CD4-positive, alpha-beta T cell treated with Interleukin-4 for 4 hours (primary cell): ENCODE measurements at regions not wholly inside any gene's neighbourhood (a gene's known extent, or its start where the extent isn't known, plus 50 kb on each side); places are given as distances from the start of the nearest gene placed in this dataset.

Experiments used
- DNase-seq: peaks from one replicate; pipeline ENCODE4 v3.0.0-alpha.2; 2020

DNA sequence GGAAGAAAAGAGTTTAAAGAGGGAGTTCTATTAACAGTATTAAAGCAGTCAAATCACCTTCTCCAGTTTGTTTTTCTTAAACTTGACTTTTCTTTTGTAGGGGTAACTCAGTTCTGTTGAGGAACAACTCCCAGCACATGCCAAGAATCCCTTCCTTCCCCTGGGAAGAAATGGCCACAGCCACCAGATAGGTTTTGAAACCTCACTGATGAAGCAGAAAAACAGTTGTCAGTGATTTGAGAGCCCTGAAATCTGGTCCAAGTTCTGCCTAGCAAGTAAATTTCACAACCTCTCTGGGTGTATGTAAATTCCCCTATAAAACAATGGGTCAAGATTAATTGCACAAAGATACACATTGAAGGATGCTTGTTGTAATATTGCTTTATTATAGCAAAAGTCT lies 167.1 kb downstream of the DHX15 start:
- DNase-seq = no peak

DNA sequence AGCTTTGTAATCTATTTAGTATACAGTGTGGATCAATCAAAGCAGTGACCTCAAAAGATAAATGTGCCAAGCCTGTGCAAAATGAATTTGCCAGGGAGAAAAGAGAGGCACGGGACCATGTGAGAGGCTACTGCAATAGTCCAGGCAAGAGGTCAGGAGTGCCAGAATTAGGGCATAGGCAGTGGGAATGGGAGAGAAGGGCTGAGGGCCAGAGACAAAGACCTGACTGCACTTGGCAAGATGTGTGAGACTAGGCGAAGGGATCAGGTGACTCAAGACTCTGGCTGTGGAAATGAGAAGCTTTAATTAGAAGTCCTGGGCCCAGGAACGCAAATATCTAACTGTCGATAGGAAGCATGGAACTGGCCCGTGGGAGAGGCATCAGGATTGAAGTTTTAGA lies 168.1 kb downstream of the DHX15 start:
- no peak for DNase-seq

DNA sequence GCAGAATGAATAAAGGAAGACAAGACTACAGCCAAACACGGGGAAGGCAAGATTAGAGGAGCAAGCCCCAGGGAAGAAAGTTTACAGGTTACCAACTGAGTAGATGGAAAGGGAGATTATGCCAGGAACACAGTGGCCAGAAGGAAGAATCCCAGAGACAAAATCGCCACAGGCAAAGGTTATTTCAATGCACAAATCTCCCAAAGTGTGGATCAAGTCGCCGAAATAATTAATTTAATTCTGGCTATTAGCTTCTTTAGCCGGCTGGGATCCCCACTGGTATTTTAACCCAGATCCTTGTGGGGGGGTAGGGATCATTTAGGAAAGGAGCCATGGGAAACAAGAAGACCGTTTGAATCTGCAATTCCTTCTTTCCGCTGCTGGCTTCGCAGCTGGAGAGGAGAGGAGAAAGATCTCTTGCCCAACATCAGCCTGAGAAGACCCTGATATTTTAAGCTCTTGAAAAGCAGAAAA lies 171.0 kb downstream of the DHX15 start:
- no peak for DNase-seq

DNA sequence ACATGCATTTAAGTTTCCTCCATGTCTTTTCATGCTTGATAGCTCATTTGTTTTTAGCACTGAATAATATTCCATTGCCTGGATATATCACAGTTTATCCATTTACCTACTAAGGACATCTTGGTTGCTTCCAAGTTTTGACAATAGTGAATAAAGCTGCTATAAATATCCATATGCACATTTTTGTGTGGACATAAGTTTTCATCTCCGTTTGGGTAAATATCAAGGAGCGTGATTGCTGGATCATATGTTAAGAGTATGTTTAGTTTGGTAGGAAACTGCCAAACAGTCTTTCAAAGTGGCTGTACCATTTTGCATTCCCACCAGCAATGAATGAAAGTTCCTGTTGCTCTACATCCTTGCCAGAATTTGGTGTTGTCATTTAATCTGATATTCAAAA lies 172.5 kb downstream of the DHX15 start:
- no peak for DNase-seq

DNA sequence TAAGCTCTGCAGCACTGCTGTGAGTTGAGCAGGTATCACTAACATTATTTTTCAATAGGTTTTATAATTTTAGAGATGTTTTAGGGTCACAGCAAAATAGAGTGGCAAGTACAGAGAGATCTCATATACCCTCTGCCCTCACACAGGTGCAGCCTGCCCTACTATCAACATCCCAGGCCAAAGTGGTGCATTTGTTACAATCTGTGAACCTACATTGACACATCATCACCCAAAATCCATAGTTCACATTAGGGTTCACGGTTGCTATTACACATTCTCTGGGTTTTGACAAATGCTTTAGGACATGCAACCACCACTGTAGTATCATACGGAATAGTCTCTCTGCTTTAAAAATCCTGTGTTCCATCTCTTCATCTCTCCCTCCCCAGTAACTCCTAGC lies 173.1 kb downstream of the DHX15 start:
- no peak for DNase-seq

DNA sequence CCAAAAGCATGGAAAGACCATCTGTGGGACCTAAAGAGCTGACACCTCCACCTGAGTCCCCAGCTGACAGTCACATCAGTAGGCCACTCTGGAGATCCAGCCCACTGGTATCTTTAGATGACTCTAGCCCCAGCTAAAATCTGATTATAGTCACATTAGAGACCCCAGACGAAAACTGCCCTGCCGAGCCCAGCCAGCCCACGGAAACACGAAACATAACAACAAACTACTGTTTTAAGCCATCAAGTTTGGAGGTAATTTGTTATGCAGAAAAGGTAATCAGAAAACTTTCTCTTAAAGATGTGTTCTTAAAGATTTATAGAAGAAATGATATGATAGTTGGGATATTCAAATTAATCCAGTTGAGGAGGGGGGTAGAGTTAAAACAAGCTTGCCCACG lies 175.7 kb downstream of the DHX15 start:
- DNase-seq = no peak

DNA sequence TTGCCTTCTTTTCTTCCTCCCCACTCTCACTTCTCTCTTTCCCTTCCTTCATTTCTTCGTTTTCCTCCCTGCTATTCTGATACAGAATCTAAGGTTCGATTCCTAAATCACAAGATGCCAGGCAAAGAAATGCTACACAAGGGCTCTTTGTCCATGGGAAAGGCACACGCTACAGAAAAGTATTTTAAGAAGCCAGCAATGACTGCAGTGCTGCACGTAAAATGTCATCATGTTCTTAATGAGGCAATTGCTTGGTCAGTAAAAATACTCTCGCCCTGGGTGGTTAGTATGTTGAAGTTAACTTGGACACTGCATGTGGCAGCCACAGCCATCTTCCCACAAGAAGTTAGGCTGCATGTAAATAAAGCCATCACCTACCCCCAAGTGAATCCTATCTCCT lies 178.4 kb downstream of the DHX15 start:
- DNase-seq = no peak

DNA sequence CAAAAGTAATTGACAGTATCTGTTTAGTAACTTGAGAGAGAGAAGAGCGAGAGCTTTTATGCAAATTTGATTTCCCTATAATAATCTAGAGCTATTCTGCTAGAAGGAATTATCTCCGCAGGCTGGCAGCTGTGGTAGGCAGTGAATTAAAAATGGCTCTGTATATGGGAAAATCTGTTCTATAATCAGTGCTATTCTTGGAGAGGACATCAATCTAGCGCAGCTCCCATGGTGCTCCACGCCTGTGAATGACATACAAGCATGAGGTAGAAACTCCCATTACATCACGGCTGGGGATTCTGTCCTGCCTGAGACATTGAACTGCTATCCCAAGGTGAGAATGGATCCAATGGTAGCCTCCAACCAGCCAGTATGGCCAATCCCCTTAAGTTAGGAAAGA lies 179.0 kb downstream of the DHX15 start:
- DNase-seq = no peak

DNA sequence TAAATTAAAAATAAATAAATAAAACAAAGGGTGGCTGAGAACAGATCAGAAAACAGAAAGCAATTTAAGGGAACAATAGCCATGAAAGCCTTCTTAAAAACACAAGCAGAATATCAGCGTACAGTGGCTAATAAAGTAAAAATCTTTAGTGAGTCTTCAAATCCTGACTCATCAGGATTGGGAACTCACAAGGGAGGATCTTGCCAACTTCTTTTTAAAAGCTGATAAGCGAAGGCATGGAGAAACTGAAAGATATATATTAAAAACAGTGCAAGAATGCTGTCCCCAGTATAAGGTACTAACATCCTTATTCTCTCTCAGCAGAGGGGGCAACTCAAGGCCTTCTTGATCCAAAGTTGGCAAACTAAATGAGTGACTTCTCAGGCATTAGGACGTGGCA lies 180.1 kb downstream of the DHX15 start:
- DNase-seq = no peak

DNA sequence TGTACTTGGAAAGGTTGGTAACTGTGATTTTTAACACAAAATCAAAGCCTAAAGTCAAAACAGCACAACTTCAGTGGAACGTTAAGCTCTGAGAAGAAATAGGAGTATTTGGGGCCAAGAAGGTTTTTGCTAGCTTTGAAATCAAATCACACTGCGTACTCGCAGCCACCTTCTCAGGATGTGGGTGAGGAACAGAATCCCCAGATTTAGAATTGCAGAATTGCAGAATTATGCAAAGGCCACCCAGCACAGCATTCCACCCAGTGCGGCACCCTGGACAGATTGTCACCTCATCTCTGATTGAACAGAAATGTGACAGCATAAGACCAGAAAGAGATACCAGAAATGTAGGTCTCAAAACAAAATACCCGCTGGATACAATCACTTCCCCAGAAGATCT lies 181.1 kb downstream of the DHX15 start:
- DNase-seq = no peak

DNA sequence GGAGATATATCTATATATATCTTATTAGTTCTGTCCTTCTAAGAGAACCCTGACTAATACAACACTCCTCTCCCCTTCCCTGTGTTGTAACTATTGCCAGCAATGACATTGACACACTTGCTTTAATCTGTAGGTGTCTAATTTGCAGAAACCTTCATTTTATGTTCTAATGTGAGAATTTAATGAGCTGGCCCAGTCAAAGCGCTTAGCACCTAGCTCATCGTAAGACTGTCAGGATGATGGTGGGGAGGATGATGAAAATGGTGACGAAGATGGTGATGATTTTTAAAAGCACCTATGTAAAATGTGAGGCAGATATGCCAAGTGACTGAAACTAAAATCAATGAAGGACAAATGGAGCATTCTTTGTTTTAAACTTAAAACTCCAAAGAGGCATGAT lies 183.8 kb downstream of the DHX15 start:
- no peak for DNase-seq

DNA sequence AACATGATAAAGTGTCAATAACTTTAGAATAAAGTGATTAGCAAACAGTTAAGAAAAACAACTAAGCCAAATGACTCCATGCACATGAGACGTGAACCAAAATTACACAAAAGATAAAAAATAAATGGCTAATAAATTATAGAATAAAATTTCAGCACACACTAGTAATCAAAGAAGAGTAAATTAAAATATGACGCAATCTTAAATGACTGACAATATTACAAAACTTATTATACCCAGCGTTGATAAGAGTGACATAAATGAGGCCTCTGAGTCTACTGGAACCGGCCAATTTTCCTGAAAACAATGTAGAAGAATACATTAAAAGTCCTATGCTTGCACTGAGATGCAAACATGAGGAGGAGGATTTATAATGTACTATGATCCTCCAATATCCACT lies 187.4 kb downstream of the DHX15 start:
- no peak for DNase-seq

DNA sequence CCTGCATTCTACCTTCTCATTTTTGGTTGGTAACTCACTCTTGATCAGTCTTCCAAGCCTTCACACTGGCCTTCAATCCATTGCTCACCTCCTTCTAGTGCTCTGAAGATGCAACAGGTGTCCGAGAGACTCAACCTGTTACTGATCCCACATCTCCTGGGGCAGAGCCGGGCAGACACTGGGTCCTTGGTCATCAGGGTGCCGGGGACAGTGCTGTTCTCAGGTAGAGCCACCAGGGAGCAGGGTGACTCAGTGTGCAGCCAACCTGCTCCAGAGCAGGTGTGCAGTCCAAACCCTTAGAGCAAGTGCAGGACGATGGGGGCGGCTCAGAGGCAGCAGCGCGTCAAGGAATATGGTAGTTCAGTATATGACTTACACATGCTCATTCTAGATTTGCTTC lies 188.4 kb downstream of the DHX15 start:
- no peak for DNase-seq

DNA sequence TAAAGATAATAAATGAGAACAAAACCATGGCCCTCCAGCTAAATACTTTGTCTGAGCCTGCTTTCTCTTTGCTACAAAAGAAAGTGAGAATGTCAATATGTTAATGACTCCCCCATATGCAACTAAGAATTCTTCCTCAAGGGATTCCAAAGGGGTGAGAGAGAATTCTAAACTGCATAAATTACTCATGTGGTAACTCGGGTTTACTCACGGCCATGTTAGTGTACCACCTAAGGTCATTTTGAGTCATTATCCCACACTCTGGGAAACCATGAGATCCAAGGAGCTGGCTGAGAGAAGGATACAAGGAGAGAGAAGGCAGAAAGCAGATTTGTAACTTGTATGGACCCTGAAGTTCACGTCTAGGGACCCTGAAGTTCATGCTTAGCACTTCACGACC lies 190.3 kb downstream of the DHX15 start:
- DNase-seq = no peak

DNA sequence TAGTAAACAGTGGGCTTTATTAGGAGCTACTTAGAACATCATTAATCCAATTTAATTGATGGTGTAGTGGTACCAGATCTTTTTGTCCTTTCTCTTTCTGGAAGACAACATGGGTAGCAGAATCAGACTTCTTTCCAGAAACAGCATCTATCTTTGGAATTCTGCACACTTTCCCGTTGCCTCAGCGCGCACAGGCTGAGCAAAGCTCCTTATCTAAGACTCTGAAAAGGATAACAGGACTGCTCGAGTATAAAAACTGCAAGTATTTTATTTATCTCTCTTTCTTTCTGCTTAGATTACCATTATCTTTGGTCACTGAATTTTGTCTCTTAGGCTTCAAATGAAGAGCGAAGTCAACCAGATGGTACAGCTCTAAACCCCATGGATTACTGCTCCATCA lies 191.7 kb downstream of the DHX15 start:
- no peak for DNase-seq

DNA sequence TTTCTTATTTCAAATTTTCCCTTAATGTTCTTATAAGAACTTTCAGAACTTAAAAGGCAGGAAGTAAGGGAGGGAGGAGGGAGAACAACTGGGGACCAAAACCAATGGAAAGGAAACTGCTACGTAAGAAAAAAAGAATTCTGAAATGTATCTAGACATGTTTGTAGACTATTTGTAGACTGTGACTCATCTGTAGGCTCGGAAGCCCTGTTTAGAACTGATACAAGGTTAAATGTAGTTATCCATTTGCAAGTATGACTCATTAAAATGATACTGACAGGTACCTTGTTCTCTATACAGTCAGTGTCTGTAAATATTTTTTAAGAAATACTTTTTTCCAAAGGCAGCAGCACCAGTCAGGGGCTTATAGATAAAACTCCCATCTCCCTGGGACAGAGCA lies 202.0 kb downstream of the DHX15 start:
- no peak for DNase-seq

DNA sequence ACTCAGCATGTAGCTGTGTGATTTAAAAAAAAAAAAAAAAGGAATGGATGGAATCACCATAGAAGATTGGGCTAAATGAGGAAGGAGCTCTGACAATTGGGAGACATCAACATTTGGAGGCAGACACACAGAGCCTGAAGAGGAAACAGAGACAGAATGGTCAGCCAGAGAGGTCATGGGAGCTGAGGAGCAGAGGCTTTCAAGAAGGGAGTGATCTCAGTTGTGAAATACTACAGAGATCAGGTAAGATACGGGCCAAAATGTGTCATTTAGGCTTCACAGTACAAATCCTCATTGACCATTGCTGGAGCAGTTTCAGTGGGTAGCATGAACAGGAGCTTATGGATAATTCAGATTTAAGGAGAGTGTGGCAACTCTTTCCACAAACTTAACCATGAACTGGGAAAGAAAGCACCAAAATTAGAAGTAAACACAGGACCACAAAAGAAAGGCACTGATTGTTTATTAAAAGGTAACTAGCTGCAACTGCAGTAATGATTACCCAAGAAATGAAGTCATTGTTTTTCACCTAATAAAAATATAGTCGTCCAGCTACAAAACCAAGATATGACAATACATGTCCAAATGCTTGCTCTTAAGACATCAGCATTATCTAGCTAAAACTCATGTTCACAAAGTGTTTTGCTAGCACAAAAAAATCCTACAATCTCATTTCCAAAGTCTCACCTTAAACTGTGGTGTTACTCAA lies 203.2 kb downstream of the DHX15 start:
- no peak for DNase-seq

DNA sequence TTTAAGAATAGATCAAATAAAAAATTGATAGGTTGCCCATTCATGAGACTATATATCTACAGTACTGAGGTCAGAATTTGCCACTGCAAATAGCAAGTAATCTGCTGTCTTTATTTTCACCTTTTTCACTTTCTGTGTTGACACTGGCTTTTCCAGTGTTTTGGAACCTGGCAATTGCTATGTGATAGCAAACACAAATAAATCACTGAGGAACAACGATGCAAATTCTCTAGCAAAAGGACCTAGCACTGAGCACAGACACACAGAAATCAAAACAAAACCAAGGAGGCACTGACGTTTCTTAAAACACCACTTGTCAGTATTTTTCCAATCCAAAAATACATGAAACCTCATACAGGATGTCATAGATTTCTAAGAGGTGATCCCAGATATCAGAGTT lies 210.7 kb downstream of the DHX15 start:
- no peak for DNase-seq

DNA sequence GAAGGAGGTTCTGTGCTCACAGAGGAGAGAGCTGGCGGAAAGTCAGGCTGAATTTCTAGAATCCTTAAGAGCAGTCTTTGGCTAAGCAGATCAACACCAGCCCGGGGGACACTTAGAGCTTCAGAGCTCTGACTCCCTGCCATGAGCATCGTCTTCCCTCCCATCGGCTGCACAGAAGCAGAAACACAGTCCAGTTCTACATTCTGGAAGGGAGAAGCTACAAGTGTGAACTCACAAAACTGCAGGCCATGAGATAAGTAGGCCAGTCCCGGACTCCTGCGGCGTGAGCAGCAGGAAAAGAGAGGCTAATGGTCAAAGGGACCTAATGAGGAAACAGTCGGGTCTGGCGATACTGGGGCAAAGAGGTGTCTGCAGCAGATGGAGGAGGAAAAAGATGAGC lies 211.5 kb downstream of the DHX15 start:
- no peak for DNase-seq

DNA sequence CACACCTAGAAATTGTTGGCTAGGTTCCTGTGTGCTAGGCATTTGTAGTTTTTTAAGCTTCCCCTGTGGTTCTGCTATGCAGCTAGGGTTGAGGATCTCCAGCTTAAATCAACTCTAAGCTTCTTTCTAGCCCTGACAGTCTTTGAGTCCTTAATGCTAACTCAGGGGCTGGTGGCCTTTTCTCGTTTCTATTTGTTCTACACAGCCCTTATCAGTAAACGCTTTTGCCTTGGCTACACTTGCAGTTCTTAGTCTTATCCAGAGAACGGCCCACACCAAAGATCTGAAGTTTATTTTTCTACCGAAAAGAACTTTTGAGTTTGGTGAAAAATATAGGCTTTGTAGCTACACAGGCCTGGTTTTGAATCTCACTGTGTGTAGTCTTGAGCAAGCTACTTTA lies 212.0 kb downstream of the DHX15 start:
- DNase-seq = no peak

DNA sequence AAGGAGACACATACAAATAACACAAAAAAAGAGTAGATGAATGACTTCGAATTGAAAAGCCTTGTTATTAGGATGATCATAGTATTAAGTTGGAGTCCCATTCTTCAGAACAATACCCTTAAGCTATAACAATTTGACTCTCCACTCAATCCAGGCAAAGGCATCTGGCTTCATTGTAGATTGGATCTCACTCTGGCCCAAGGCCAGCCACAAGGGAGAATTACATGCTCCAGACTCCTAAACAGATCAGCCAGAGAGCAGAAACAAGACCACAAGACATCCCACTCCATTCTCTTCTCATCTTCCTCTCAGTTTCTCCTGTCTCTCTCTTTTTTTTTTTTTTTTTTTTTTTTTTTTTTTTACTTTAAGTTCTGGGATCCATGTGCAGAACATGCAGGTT lies 213.9 kb downstream of the DHX15 start:
- no peak for DNase-seq

DNA sequence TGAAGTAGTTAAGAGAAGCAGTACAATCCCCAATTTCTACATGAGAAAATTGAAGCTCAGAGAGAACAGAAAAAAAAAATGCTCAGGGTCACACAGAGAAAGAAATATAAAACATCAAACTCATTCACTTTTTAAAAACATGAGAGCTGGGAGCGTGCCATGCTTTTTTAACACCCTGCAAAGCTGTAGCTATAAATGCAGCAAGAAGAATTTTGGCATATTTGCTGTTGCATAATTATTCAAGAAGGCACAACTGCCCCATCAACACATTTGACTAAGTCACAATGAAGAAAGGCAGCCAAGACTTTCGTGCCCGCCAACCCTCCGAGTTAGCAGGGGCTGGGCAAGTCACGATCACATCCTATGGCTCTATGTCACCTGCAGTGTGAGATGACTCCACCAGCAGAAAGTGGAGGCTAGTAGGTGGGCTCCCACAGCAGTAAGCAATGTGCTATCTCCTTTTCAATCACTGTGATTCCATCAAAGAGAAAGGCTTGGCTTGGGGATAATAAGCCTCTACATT lies 214.8 kb downstream of the DHX15 start:
- DNase-seq = no peak

DNA sequence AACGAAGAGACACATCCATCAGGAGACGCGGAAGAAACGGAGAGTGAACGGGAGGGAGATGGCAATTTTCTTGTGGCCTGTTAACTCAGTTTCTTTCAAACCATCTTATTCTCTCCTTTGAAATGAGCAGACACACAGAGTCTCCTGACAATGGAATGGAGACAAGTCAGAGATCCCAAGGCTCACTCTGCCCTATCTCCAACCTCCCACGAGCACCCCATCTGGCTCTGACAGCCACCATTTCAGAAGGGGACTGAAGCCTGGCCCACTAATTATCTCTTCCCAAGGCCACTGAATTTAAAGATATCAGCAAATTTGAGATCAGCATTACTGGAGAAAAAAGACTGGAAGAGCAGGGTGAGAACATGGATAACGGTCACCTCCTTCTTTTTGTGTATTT lies 215.6 kb downstream of the DHX15 start:
- no peak for DNase-seq

DNA sequence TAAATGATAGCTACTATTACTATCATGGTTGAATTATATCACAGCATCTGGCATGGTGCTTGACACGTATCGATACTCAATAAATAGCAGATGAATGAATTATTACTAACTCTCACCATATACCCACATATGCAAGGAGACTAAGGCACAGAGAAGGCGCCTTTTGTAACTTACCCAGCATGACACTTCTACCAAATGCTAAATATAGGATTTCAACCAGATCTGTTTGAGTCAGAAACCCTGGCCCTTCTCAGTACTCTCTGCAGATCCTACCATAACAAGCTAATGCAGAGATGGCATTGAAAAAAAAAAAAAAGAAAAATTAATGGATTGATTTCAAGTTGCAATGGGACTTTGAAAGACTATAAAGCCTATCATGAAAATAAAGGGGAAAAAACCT lies 219.5 kb downstream of the DHX15 start:
- no peak for DNase-seq

DNA sequence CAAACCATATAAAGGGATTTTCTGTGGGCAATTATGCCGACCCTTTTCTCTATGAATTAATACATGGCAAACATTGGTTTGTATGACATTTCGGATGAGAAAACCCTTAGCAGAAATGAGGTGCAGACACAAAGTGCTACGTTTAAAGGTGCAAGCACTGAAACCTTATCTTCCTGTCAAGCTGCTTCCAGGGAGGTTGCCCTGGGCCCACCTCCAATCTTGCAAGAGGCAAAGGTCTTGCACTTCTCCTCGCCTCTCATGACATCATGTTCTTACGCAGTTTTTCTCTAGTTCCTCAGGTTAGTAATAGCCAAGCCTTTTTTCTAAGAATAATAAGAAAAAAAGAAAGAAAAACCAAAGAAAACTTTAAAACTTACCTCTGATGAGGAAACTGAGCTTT lies 220.1 kb downstream of the DHX15 start:
- no peak for DNase-seq
